ENCODE measurements at regions not wholly inside any gene's neighbourhood (a gene's known extent, or its start where the extent isn't known, plus 50 kb on each side); places are given as distances from the start of the nearest gene placed in this dataset.

- no peak for TF ChIP-seq CTCF (IDR thresholded peaks at IDR 0.05)
- no peak for TF ChIP-seq EZH2 (IDR thresholded peaks at IDR 0.05; ENCODE audit: borderline replicate concordance, insufficient read depth, low read depth, low read length, poor library complexity, severe bottlenecking)
- H2AFZ ChIP-seq (ENCODE audit: insufficient read depth, low read depth, low read length, poor library complexity, severe bottlenecking) = no peak overlapping the region
- H3K27me3 ChIP-seq (replicated peaks in 1 of 4; ENCODE audit: control extremely low read depth in 1 of 4, control insufficient read depth in 3 of 4, insufficient read depth in 4 of 4, low read length in 3 of 4) = no peaks in the 10 kb centered on the region
- no peaks in the 10 kb centered on the region for H3K9me3 ChIP-seq (ENCODE audit: control extremely low read depth in 1 of 3, control insufficient read depth in 2 of 3, insufficient read depth in 1 of 3, low read length in 2 of 3)
- no peaks in the 10 kb centered on the region for H4K20me1 ChIP-seq (ENCODE audit: control insufficient read depth, insufficient read depth, low read length, poor library complexity, severe bottlenecking)
- Mint-ChIP-seq H3K4me1 (no peaks in the 10 kb centered on the region), H3K27me3 (no peaks in the 10 kb centered on the region), H3K27ac (no peak overlapping the region), H3K9me3 (ENCODE audit: insufficient read depth) (no peaks in the 10 kb centered on the region), H3K4me3 (no peak overlapping the region)
- ATAC-seq (ENCODE audit: low read depth) (no peak), DNase-seq (no peak)
- H3K9ac ChIP-seq (ENCODE audit: low read length) = no peak overlapping the region
- no peaks in the 10 kb centered on the region for H3K4me1 ChIP-seq (ENCODE audit: control insufficient read depth in 2 of 2, insufficient read depth in 2 of 2, low read length in 2 of 2)
- H3K36me3 ChIP-seq (replicated peaks in 1 of 2; ENCODE audit: control extremely low read depth in 1 of 2, control insufficient read depth in 1 of 2, extremely low read depth in 1 of 2, insufficient read depth in 2 of 2, low read length in 1 of 2) = no peaks in the 10 kb centered on the region
- no peak overlapping the region for H3K27ac ChIP-seq (ENCODE audit: low read length in 2 of 2)
- ChIA-PET POLR2A (no interaction called here), CTCF (no interaction called here)
- no CpG with 5 or more reads among the region's 4 CpGs for WGBS (ENCODE audit: insufficient coverage)
- intact Hi-C loops (cut with micrococcal nuclease) = no loop called here
- no peaks in the 10 kb centered on the region for H3K79me2 ChIP-seq (ENCODE audit: control insufficient read depth, insufficient read depth, low read length)
- H3K4me3 ChIP-seq (ENCODE audit: control extremely low read depth in 1 of 5, extremely low read depth in 1 of 5, insufficient read depth in 1 of 5, low read depth in 2 of 5, low read length in 4 of 5) = no peak overlapping the region
- H3K4me2 ChIP-seq (replicated peaks; ENCODE audit: low read depth, low read length, poor library complexity, severe bottlenecking) = no peak overlapping the region
Observed at GRCh38 chr15:46735115-46735514, 982.2 kb upstream of the SEMA6D start.

DNA sequence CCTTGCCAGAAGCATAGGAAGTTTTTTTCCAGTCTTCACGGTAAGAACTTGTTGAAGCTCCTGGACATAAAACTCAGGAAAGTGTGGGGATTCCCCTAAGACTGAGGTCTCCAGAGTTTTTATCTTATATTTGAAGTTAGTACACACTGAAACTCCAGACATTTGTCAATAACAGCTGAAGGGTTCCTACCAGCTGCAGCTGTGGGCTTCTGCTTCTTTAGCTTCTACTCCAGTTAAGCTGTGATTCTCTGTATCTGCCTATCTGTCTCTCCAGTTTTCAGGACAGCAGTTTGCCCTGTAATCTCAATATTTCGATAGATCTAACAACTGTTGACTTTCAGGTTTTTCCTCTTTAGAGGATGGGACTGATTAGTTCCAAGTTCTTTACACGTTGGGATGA, 966.0 kb upstream of the SEMA6D start:
- Mint-ChIP-seq H3K9me3 (ENCODE audit: insufficient read depth) (peaks cover 2% of the 10 kb centered on the region), H3K27me3 (no peaks in the 10 kb centered on the region), H3K4me1 (no peaks in the 10 kb centered on the region), H3K4me3 (no peak overlapping the region), H3K27ac (no peak overlapping the region)
- Histone ChIP-seq H2AFZ (ENCODE audit: insufficient read depth, low read depth, low read length, poor library complexity, severe bottlenecking) (no peak overlapping the region), H3K79me2 (ENCODE audit: control insufficient read depth, insufficient read depth, low read length) (no peaks in the 10 kb centered on the region), H3K27ac (ENCODE audit: low read length in 2 of 2) (no peak overlapping the region), H3K4me1 (ENCODE audit: control insufficient read depth in 2 of 2, insufficient read depth in 2 of 2, low read length in 2 of 2) (no peaks in the 10 kb centered on the region), H3K9ac (ENCODE audit: low read length) (no peak overlapping the region), H3K4me2 (replicated peaks; ENCODE audit: low read depth, low read length, poor library complexity, severe bottlenecking) (no peak overlapping the region), H3K27me3 (replicated peaks in 1 of 4; ENCODE audit: control extremely low read depth in 1 of 4, control insufficient read depth in 3 of 4, insufficient read depth in 4 of 4, low read length in 3 of 4) (no peaks in the 10 kb centered on the region), H3K36me3 (replicated peaks in 1 of 2; ENCODE audit: control extremely low read depth in 1 of 2, control insufficient read depth in 1 of 2, extremely low read depth in 1 of 2, insufficient read depth in 2 of 2, low read length in 1 of 2) (no peaks in the 10 kb centered on the region), H3K4me3 (ENCODE audit: control extremely low read depth in 1 of 5, extremely low read depth in 1 of 5, insufficient read depth in 1 of 5, low read depth in 2 of 5, low read length in 4 of 5) (no peak overlapping the region), H4K20me1 (ENCODE audit: control insufficient read depth, insufficient read depth, low read length, poor library complexity, severe bottlenecking) (no peaks in the 10 kb centered on the region), H3K9me3 (ENCODE audit: control extremely low read depth in 1 of 3, control insufficient read depth in 2 of 3, insufficient read depth in 1 of 3, low read length in 2 of 3) (peaks cover 0 to 7% (median 0%) of the 10 kb centered on the region in 3 donors)
- no peak for DNase-seq
- ATAC-seq (ENCODE audit: low read depth) = no peak
- CTCF ChIA-PET = no interaction called here
- POLR2A ChIA-PET = no interaction called here
- intact Hi-C loops (cut with micrococcal nuclease) = no loop called here
- no peak for TF ChIP-seq CTCF (IDR thresholded peaks at IDR 0.05)
- TF ChIP-seq EZH2 (IDR thresholded peaks at IDR 0.05; ENCODE audit: borderline replicate concordance, insufficient read depth, low read depth, low read length, poor library complexity, severe bottlenecking) = no peak
- WGBS (ENCODE audit: insufficient coverage) = no CpG with 5 or more reads among the region's 3 CpGs

Data from B cell (primary cell).